Stomach (tissue), 8 donors: ENCODE measurements at regions not wholly inside any gene's neighbourhood (a gene's known extent, or its start where the extent isn't known, plus 50 kb on each side); places are given as distances from the start of the nearest gene placed in this dataset.

Experiments used
- DNase-seq, 2 donors: peaks; one replicate each; pipeline versions ENCODE4 v3.0.0 to v3.0.0-alpha.2; 2013 to 2019
- H3K27ac ChIP-seq, 5 donors: fragments of 200-600 bp in 4 of 5; sonication (generic) in 4 of 5; one replicate each; pipeline ENCODE4 v1.5.1; 2013 to 2019; ENCODE audit warnings: mild to moderate bottlenecking in 1 of 5, moderate library complexity in 1 of 5
- H3K27me3 ChIP-seq, 3 donors: fragments of 200-600 bp; sonication (generic); one replicate each; pipeline ENCODE4 v1.5.1; 2017 to 2019; ENCODE audit warnings: mixed run types in 1 of 3
- H3K36me3 ChIP-seq, 4 donors: fragments of 200-600 bp; sonication (generic); 1 replicate in 3 of 4; 2 replicates in 1 of 4; pipeline ENCODE4 v1.5.1; 2016 to 2019
- H3K4me1 ChIP-seq, 4 donors: fragments of 200-600 bp; sonication (generic); one replicate each; pipeline ENCODE4 v1.5.1; 2016 to 2019
- H3K4me3 ChIP-seq, 4 donors: fragments of 200-600 bp; sonication (generic) in 3 of 4; one replicate each; pipeline ENCODE4 v1.5.1; 2016 to 2019; ENCODE audit warnings: mild to moderate bottlenecking in 1 of 4
- H3K9me3 ChIP-seq, 4 donors: fragments of 200-600 bp; sonication (generic); one replicate each; pipeline ENCODE4 v1.5.1; 2016 to 2019
- EP300 ChIP-seq: sonication (generic); formaldehyde crosslinking; IDR thresholded peaks from one replicate; pipeline ENCODE4 v1.6.1; 2017; ENCODE audit warnings: antibody characterized with exemption
- POLR2A ChIP-seq, 4 donors: fragments of 450-650 bp; IDR thresholded peaks; one replicate each; pipeline ENCODE4 v1.6.1; 2016; ENCODE audit warnings: antibody characterized with exemption in 4 of 4, control low read depth in 2 of 4, mild to moderate bottlenecking in 1 of 4, moderate library complexity in 1 of 4
- POLR2AphosphoS5 ChIP-seq, 3 donors: sonication (generic); formaldehyde crosslinking; IDR thresholded peaks; one replicate each; pipeline ENCODE4 v1.6.1; 2016; ENCODE audit warnings: antibody characterized with exemption in 3 of 3
- WGBS, 5 donors: extraction: QIAGEN DNeasy Blood & Tissue Kit in 3 of 5; methylation state at CpG; one replicate each; pipeline versions ENCODE4 v1.1.5 to v1.1.7; 2013 to 2018; 5-methylcytosine and 5-hydroxymethylcytosine counted together
- intact Hi-C: fragments of 100-400 bp; cut with DNase I; formaldehyde crosslinking; loops from one replicate; pipeline ENCODE4 v1.15.1; 2023; ENCODE audit warnings: low total_unique reads
- TF ChIP-seq, protein P1 (sequence below), 7 experiments: fragments of 450-650 bp in 4 of 7; fragments of 200-600 bp in 3 of 7; sonication (generic) in 3 of 7; IDR thresholded peaks; one replicate each; pipeline ENCODE4 v1.5.1; 2016 to 2019; ENCODE audit warnings: antibody characterized with exemption in 7 of 7, control low read depth in 2 of 7, mild to moderate bottlenecking in 1 of 7
- donor health status: healthy with polysubstance abuse.
- donor health status: Bipolar disorder and iron deficiency.
- donor health status: healthy.

DNA sequence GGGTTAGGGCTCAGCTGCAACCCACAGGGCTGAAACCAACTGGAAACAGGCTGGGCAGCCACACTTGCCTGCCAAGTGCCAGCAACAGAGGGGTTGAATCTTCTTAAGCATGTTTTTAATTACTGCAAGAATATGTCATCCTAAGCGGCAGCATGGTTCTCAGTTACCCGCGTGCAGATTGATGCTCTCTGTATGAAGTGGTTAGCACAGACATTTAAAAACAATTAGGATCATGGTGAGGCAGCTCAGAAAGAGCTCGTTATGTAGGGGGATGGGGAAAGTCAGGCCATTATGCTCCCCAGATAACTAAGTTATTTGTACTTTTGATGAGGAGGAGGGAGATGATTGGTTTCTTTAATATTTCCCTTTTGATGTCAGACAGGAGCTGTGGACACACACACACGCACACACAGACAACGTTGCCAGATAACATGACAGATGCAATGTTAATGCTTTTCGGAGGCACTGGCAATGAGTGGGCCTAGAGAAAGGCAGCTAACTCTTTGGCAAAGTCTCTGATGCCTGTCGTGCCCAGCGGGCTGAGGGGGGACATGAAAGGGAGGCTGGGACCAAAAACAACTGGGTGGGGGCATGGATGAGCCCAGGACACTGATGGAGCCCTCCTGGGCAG lies 389.7 kb downstream of the NXPE2 start:
- no peak overlapping the region for H3K27ac ChIP-seq
- DNase-seq: no peak
- 68 to 88% (median 75%) methylated on average over 9 of the region's 9 CpGs for WGBS, 5 donors

GRCh38 chr11:115069599-115069998 lies 391.3 kb downstream of the NXPE2 start:
- intact Hi-C loops: no loop called here
- H3K27ac ChIP-seq: no peak overlapping the region
- no peaks in the 10 kb centered on the region for H3K4me1 ChIP-seq
- 84 to 95% (median 92%) methylated on average over 6 of the region's 6 CpGs for WGBS, 5 donors
- H3K4me3 ChIP-seq: no peak overlapping the region
- no peaks in the 10 kb centered on the region for H3K36me3 ChIP-seq
- TF ChIP-seq, protein P1, sequence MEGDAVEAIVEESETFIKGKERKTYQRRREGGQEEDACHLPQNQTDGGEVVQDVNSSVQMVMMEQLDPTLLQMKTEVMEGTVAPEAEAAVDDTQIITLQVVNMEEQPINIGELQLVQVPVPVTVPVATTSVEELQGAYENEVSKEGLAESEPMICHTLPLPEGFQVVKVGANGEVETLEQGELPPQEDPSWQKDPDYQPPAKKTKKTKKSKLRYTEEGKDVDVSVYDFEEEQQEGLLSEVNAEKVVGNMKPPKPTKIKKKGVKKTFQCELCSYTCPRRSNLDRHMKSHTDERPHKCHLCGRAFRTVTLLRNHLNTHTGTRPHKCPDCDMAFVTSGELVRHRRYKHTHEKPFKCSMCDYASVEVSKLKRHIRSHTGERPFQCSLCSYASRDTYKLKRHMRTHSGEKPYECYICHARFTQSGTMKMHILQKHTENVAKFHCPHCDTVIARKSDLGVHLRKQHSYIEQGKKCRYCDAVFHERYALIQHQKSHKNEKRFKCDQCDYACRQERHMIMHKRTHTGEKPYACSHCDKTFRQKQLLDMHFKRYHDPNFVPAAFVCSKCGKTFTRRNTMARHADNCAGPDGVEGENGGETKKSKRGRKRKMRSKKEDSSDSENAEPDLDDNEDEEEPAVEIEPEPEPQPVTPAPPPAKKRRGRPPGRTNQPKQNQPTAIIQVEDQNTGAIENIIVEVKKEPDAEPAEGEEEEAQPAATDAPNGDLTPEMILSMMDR (IDR thresholded peaks at IDR 0.05): no peak
- TF ChIP-seq POLR2AphosphoS5 (IDR thresholded peaks at IDR 0.05) (no peak), EP300 (no peak), POLR2A (IDR thresholded peaks at IDR 0.05) (no peak)
- DNase-seq: no peak
- H3K27me3 ChIP-seq: no peaks in the 10 kb centered on the region
- peaks cover 0 to 13% (median 12%) of the 10 kb centered on the region in 4 donors for H3K9me3 ChIP-seq

More for the DNA sequence above, 389.7 kb downstream of the NXPE2 start:
- intact Hi-C loops: no loop called here
- H3K36me3 ChIP-seq: no peaks in the 10 kb centered on the region
- H3K9me3 ChIP-seq: peaks cover 0 to 13% (median 12%) of the 10 kb centered on the region in 4 donors
- H3K4me1 ChIP-seq: no peaks in the 10 kb centered on the region
- H3K4me3 ChIP-seq: no peak overlapping the region
- TF ChIP-seq EP300 (no peak), POLR2AphosphoS5 (IDR thresholded peaks at IDR 0.05) (no peak), POLR2A (IDR thresholded peaks at IDR 0.05) (no peak)
- TF ChIP-seq, protein P1 (IDR thresholded peaks at IDR 0.05): no peak
- H3K27me3 ChIP-seq: no peaks in the 10 kb centered on the region

GRCh38 chr11:115075356-115075755 lies 397.0 kb downstream of the NXPE2 start:
- no peak for DNase-seq
- Histone ChIP-seq H3K4me3 (no peak overlapping the region), H3K27ac (no peak overlapping the region), H3K36me3 (no peaks in the 10 kb centered on the region), H3K27me3 (peaks cover 0 to 21% (median 0%) of the 10 kb centered on the region in 3 donors), H3K9me3 (no peaks in the 10 kb centered on the region), H3K4me1 (no peaks in the 10 kb centered on the region)
- TF ChIP-seq, protein P1 (IDR thresholded peaks at IDR 0.05): no peak
- TF ChIP-seq EP300: no peak
- TF ChIP-seq POLR2A (IDR thresholded peaks at IDR 0.05): no peak
- TF ChIP-seq POLR2AphosphoS5 (IDR thresholded peaks at IDR 0.05): no peak
- intact Hi-C loops: no loop called here
- WGBS, 5 donors: 62 to 84% (median 75%) methylated on average over 3 of the region's 3 CpGs

- Histone ChIP-seq H3K9me3 (no peaks in the 10 kb centered on the region), H3K4me3 (no peak overlapping the region), H3K27me3 (peaks cover 0 to 32% (median 0%) of the 10 kb centered on the region in 3 donors), H3K36me3 (no peaks in the 10 kb centered on the region), H3K27ac (no peak overlapping the region), H3K4me1 (no peaks in the 10 kb centered on the region)
- 48 to 66% (median 60%) methylated on average over 2 of the region's 2 CpGs for WGBS, 5 donors
- intact Hi-C loops: no loop called here
- DNase-seq: no peak
- TF ChIP-seq POLR2AphosphoS5 (IDR thresholded peaks at IDR 0.05) (no peak), EP300 (no peak), POLR2A (IDR thresholded peaks at IDR 0.05) (no peak)
- TF ChIP-seq, protein P1 (IDR thresholded peaks at IDR 0.05): no peak
These were observed 399.4 kb downstream of the NXPE2 start for GRCh38 chr11:115077740-115078139.
